ENCODE measurements at regions not wholly inside any gene's neighbourhood (a gene's known extent, or its start where the extent isn't known, plus 50 kb on each side); places are given as distances from the start of the nearest gene placed in this dataset.

DNA sequence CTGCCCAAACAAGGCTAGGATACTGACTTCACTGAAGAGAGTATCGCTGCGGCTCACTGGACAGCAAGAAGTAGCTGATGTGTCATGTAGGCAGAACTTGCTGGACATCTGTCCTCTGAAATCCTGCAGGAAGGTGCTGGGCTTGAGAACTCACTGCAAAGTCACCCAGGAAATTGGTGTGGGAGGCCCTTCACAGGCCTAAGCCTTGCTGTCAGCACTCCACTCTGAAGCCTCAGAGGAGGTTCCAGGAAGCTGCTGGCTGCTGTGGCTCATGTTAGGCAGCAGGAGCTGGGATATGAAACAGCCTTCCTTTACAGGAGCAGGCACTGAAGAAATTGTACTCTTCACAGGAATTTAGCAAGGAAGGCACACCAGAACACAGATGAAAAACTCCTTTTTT is 88.3 kb upstream of the CCDC68 start:
- TF ChIP-seq ZFP69B (tag by site-specific recombination; IDR thresholded peaks at IDR 0.05) (no peak), ZNF776 (tag by site-specific recombination; IDR thresholded peaks at IDR 0.05; ENCODE audit: borderline replicate concordance) (no peak), YY1 (tag by site-specific recombination; IDR thresholded peaks at IDR 0.05) (no peak), MYNN (tag by site-specific recombination; IDR thresholded peaks at IDR 0.05; ENCODE audit: borderline replicate concordance) (no peak), KLF16 (tag by site-specific recombination; IDR thresholded peaks at IDR 0.05) (no peak), ZNF707 (tag by site-specific recombination; IDR thresholded peaks at IDR 0.05) (no peak), ZBTB17 (tag by site-specific recombination; IDR thresholded peaks at IDR 0.05) (no peak)
- TF ChIP-seq, protein P1, sequence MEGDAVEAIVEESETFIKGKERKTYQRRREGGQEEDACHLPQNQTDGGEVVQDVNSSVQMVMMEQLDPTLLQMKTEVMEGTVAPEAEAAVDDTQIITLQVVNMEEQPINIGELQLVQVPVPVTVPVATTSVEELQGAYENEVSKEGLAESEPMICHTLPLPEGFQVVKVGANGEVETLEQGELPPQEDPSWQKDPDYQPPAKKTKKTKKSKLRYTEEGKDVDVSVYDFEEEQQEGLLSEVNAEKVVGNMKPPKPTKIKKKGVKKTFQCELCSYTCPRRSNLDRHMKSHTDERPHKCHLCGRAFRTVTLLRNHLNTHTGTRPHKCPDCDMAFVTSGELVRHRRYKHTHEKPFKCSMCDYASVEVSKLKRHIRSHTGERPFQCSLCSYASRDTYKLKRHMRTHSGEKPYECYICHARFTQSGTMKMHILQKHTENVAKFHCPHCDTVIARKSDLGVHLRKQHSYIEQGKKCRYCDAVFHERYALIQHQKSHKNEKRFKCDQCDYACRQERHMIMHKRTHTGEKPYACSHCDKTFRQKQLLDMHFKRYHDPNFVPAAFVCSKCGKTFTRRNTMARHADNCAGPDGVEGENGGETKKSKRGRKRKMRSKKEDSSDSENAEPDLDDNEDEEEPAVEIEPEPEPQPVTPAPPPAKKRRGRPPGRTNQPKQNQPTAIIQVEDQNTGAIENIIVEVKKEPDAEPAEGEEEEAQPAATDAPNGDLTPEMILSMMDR (tag by site-specific recombination; IDR thresholded peaks at IDR 0.05): no peak
- TF ChIP-seq, protein P2, sequence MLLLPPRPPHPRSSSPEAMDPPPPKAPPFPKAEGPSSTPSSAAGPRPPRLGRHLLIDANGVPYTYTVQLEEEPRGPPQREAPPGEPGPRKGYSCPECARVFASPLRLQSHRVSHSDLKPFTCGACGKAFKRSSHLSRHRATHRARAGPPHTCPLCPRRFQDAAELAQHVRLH (tag by site-specific recombination; IDR thresholded peaks at IDR 0.05): no peak
- TF ChIP-seq, protein P3, sequence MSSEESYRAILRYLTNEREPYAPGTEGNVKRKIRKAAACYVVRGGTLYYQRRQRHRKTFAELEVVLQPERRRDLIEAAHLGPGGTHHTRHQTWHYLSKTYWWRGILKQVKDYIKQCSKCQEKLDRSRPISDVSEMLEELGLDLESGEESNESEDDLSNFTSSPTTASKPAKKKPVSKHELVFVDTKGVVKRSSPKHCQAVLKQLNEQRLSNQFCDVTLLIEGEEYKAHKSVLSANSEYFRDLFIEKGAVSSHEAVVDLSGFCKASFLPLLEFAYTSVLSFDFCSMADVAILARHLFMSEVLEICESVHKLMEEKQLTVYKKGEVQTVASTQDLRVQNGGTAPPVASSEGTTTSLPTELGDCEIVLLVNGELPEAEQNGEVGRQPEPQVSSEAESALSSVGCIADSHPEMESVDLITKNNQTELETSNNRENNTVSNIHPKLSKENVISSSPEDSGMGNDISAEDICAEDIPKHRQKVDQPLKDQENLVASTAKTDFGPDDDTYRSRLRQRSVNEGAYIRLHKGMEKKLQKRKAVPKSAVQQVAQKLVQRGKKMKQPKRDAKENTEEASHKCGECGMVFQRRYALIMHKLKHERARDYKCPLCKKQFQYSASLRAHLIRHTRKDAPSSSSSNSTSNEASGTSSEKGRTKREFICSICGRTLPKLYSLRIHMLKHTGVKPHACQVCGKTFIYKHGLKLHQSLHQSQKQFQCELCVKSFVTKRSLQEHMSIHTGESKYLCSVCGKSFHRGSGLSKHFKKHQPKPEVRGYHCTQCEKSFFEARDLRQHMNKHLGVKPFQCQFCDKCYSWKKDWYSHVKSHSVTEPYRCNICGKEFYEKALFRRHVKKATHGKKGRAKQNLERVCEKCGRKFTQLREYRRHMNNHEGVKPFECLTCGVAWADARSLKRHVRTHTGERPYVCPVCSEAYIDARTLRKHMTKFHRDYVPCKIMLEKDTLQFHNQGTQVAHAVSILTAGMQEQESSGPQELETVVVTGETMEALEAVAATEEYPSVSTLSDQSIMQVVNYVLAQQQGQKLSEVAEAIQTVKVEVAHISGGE (tag by site-specific recombination; conservative IDR thresholded peaks at IDR 0.05; ENCODE audit: low read depth): no peak

Measured in HEK293 (cell line).